GM23338 (cell line): ENCODE measurements at regions not wholly inside any gene's neighbourhood (a gene's known extent, or its start where the extent isn't known, plus 50 kb on each side); places are given as distances from the start of the nearest gene placed in this dataset.

ENCODE experiments used
- ATAC-seq: fragments of 200-7000 bp; cut with Tn5 transposase; 3 replicates; pipeline ENCODE4 v1.9.1; 2020
- DNase-seq: peaks from one replicate; pipeline ENCODE4 v3.0.0-alpha.2; 2015; ENCODE audit warnings: low spot score
- H2AFZ ChIP-seq: fragments of 200-600 bp; sonication (generic); 2 replicates; pipeline ENCODE4 v1.8.0; 2016; ENCODE audit warnings: antibody characterized with exemption, mild to moderate bottlenecking, moderate library complexity
- H3F3A ChIP-seq: fragments of 200-600 bp; sonication (generic); replicated peaks from 2 replicates; pipeline ENCODE4 v1.8.0; 2017; ENCODE audit warnings: antibody characterized with exemption, mixed run types, low read depth
- H3K27ac ChIP-seq: fragments of 200-600 bp; sonication (generic); 2 replicates; pipeline ENCODE4 v1.6.1; 2016; ENCODE audit warnings: low read depth
- H3K27me3 ChIP-seq: fragments of 200-600 bp; sonication (generic); 2 replicates; pipeline ENCODE4 v1.8.0; 2016; ENCODE audit warnings: mild to moderate bottlenecking, mixed run types, moderate library complexity; ENCODE audit not compliant: insufficient read depth
- H3K36me3 ChIP-seq: fragments of 200-600 bp; sonication (generic); 2 replicates; pipeline ENCODE4 v1.8.0; 2016; ENCODE audit warnings: mild to moderate bottlenecking; ENCODE audit not compliant: insufficient read depth
- H3K4me1 ChIP-seq: fragments of 200-600 bp; sonication (generic); 2 replicates; pipeline ENCODE4 v1.8.0; 2016; ENCODE audit warnings: mild to moderate bottlenecking, moderate library complexity; ENCODE audit not compliant: insufficient read depth
- H3K4me2 ChIP-seq: fragments of 200-600 bp; sonication (generic); 2 replicates; pipeline ENCODE4 v1.7.1; 2017; ENCODE audit warnings: mixed run types
- H3K4me3 ChIP-seq: fragments of 200-600 bp; sonication (generic); 2 replicates; pipeline ENCODE4 v1.6.1; 2016; ENCODE audit warnings: mixed run types
- H3K79me2 ChIP-seq: fragments of 200-600 bp; sonication (generic); replicated peaks from 2 replicates; pipeline ENCODE4 v1.8.0; 2017; ENCODE audit warnings: mild to moderate bottlenecking; ENCODE audit not compliant: insufficient read depth
- H3K9me2 ChIP-seq: fragments of 200-600 bp; sonication (generic); 2 replicates; pipeline ENCODE4 v1.8.0; 2017; ENCODE audit not compliant: insufficient read depth
- H4K20me1 ChIP-seq: fragments of 200-600 bp; sonication (generic); replicated peaks from 2 replicates; pipeline ENCODE4 v1.8.0; 2017; ENCODE audit warnings: mild to moderate bottlenecking; ENCODE audit not compliant: insufficient read depth
- H3K27ac Mint-ChIP-seq: 2 replicates; pipeline ENCODE4 v1.8.0; 2020; ENCODE audit warnings: inconsistent platforms, mild to moderate bottlenecking, moderate library complexity, mixed read lengths
- H3K27me3 Mint-ChIP-seq: 3 replicates; pipeline ENCODE4 v1.8.0; 2022; ENCODE audit warnings: low read depth, mild to moderate bottlenecking, moderate library complexity, mixed read lengths, inconsistent platforms; ENCODE audit not compliant: insufficient read depth, poor library complexity
- H3K36me3 Mint-ChIP-seq: 3 replicates; pipeline ENCODE4 v1.8.0; 2021; ENCODE audit warnings: low read depth, mild to moderate bottlenecking, inconsistent platforms, moderate library complexity, mixed read lengths
- H3K4me1 Mint-ChIP-seq: 3 replicates; pipeline ENCODE4 v1.8.0; 2020; ENCODE audit warnings: mild to moderate bottlenecking, inconsistent platforms, mixed read lengths
- H3K4me3 Mint-ChIP-seq: 3 replicates; pipeline ENCODE4 v1.8.0; 2021; ENCODE audit warnings: moderate library complexity, mild to moderate bottlenecking, inconsistent platforms, mixed read lengths
- H3K9me3 Mint-ChIP-seq: 3 replicates; pipeline ENCODE4 v1.8.0; 2020; ENCODE audit warnings: moderate library complexity, mild to moderate bottlenecking, inconsistent platforms, mixed read lengths
- CREB1 ChIP-seq: fragments of 250-450 bp; sonication (Bioruptor Pico); IDR thresholded peaks from 2 replicates; pipeline ENCODE4 v1.5.0; 2020; ENCODE audit warnings: low read depth, mild to moderate bottlenecking, moderate library complexity
- EZH2 ChIP-seq: fragments of 200-600 bp; sonication (generic); IDR thresholded peaks from one replicate; pipeline ENCODE4 v1.8.0; 2017; ENCODE audit warnings: antibody characterized with exemption, mild to moderate bottlenecking, low read depth; ENCODE audit not compliant: unreplicated experiment
- EZH2phosphoT487 ChIP-seq: fragments of 200-600 bp; sonication (generic); IDR thresholded peaks from one replicate; pipeline ENCODE4 v1.8.1; 2018; ENCODE audit warnings: antibody characterized with exemption; ENCODE audit not compliant: unreplicated experiment
- JUNB ChIP-seq: IDR thresholded peaks from one replicate; pipeline ENCODE4 v1.6.1; 2016; ENCODE audit warnings: antibody characterized with exemption; ENCODE audit not compliant: unreplicated experiment
- NANOG ChIP-seq: IDR thresholded peaks from 2 replicates; pipeline ENCODE4 v1.6.1; 2016; ENCODE audit warnings: antibody characterized with exemption, borderline replicate concordance
- POLR2AphosphoS5 ChIP-seq: IDR thresholded peaks from 2 replicates; pipeline ENCODE4 v1.6.1; 2016; ENCODE audit warnings: antibody characterized with exemption, low read depth
- STAT1 ChIP-seq: IDR thresholded peaks from one replicate; pipeline ENCODE4 v1.6.1; 2016; ENCODE audit warnings: antibody characterized with exemption; ENCODE audit not compliant: unreplicated experiment
- ZNF114 ChIP-seq: fragments of 250-450 bp; sonication (Bioruptor Pico); IDR thresholded peaks from 2 replicates; pipeline ENCODE4 v1.5.0; 2020; ENCODE audit warnings: mild to moderate bottlenecking, moderate library complexity
- ZNF331 ChIP-seq: fragments of 250-450 bp; sonication (Bioruptor Pico); IDR thresholded peaks from 2 replicates; pipeline ENCODE4 v1.5.0; 2020; ENCODE audit warnings: low read depth, mild to moderate bottlenecking, moderate library complexity
- TF ChIP-seq, protein P1 (sequence below): IDR thresholded peaks from 2 replicates; pipeline ENCODE4 v1.6.1; 2016; ENCODE audit warnings: antibody characterized with exemption
- TF ChIP-seq, protein P2 (sequence below), 2 experiments: fragments of 200-600 bp in 1 of 2; sonication (generic) in 1 of 2; conservative IDR thresholded peaks; 2 replicates each; pipeline versions ENCODE4 v1.5.1 to v1.6.1; 2016 to 2017; ENCODE audit warnings: antibody characterized with exemption in 2 of 2, low read depth in 2 of 2, mild to moderate bottlenecking in 2 of 2, moderate library complexity in 1 of 2
- TF ChIP-seq, protein P3 (sequence below): fragments of 250-450 bp; sonication (Bioruptor Pico); IDR thresholded peaks from 2 replicates; pipeline ENCODE4 v1.5.0; 2020; ENCODE audit warnings: mild to moderate bottlenecking, moderate library complexity
- TF ChIP-seq, protein P4 (sequence below): IDR thresholded peaks from one replicate; pipeline ENCODE4 v1.6.1; 2018; ENCODE audit warnings: antibody characterized with exemption; ENCODE audit not compliant: unreplicated experiment

DNA sequence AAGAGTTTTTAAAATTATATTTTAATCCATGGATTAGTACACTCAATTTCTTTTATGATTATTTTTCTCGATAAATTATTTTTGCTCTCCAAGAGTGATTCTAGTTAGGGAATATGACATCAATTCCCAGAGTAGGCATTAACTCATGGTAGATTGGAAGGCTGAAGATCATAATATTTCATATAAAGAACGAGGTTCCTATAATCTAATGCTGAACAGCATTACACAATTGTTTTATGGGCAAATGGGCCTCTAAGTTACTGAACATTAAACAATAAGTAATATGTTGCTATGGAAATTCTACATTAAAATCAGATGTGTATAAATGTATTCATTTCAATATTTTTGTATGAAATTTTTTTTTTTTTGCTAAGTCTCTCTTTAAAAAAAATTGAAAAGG is 140.3 kb downstream of the ZNF608 start:
- Mint-ChIP-seq H3K4me1 (peaks cover 9% of the 10 kb centered on the region), H3K36me3 (peaks cover 7% of the 10 kb centered on the region; the same call in 1 of the 3 replicates), H3K4me3 (no peak overlapping the region), H3K27ac (no peak overlapping the region), H3K9me3 (no peaks in the 10 kb centered on the region), H3K27me3 (peaks cover 7% of the 10 kb centered on the region)
- Histone ChIP-seq H3K4me2 (no peak overlapping the region), H3F3A (no peaks in the 10 kb centered on the region), H3K79me2 (no peaks in the 10 kb centered on the region), H3K27ac (no peak overlapping the region), H3K36me3 (no peaks in the 10 kb centered on the region), H3K4me3 (no peak overlapping the region), H3K4me1 (no peaks in the 10 kb centered on the region), H4K20me1 (no peaks in the 10 kb centered on the region), H3K27me3 (no peaks in the 10 kb centered on the region), H3K9me2 (peaks cover 3% of the 10 kb centered on the region; the same call in 1 of the 2 replicates), H2AFZ (no peak overlapping the region)
- ATAC-seq, result no peak
- no peak for TF ChIP-seq EZH2
- no peak for TF ChIP-seq ZNF114 (CRISPR knock-in tag)
- TF ChIP-seq CREB1, result no peak
- TF ChIP-seq JUNB, result no peak
- TF ChIP-seq, protein P1, sequence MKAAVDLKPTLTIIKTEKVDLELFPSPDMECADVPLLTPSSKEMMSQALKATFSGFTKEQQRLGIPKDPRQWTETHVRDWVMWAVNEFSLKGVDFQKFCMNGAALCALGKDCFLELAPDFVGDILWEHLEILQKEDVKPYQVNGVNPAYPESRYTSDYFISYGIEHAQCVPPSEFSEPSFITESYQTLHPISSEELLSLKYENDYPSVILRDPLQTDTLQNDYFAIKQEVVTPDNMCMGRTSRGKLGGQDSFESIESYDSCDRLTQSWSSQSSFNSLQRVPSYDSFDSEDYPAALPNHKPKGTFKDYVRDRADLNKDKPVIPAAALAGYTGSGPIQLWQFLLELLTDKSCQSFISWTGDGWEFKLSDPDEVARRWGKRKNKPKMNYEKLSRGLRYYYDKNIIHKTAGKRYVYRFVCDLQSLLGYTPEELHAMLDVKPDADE, result no peak
- TF ChIP-seq, protein P2, sequence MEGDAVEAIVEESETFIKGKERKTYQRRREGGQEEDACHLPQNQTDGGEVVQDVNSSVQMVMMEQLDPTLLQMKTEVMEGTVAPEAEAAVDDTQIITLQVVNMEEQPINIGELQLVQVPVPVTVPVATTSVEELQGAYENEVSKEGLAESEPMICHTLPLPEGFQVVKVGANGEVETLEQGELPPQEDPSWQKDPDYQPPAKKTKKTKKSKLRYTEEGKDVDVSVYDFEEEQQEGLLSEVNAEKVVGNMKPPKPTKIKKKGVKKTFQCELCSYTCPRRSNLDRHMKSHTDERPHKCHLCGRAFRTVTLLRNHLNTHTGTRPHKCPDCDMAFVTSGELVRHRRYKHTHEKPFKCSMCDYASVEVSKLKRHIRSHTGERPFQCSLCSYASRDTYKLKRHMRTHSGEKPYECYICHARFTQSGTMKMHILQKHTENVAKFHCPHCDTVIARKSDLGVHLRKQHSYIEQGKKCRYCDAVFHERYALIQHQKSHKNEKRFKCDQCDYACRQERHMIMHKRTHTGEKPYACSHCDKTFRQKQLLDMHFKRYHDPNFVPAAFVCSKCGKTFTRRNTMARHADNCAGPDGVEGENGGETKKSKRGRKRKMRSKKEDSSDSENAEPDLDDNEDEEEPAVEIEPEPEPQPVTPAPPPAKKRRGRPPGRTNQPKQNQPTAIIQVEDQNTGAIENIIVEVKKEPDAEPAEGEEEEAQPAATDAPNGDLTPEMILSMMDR (conservative IDR thresholded peaks at IDR 0.05; ENCODE audit: low read depth in 2 of 2), result no peak
- TF ChIP-seq NANOG, result no peak
- TF ChIP-seq STAT1, result no peak
- TF ChIP-seq EZH2phosphoT487, result no peak
- no peak for TF ChIP-seq POLR2AphosphoS5
- TF ChIP-seq, protein P3, sequence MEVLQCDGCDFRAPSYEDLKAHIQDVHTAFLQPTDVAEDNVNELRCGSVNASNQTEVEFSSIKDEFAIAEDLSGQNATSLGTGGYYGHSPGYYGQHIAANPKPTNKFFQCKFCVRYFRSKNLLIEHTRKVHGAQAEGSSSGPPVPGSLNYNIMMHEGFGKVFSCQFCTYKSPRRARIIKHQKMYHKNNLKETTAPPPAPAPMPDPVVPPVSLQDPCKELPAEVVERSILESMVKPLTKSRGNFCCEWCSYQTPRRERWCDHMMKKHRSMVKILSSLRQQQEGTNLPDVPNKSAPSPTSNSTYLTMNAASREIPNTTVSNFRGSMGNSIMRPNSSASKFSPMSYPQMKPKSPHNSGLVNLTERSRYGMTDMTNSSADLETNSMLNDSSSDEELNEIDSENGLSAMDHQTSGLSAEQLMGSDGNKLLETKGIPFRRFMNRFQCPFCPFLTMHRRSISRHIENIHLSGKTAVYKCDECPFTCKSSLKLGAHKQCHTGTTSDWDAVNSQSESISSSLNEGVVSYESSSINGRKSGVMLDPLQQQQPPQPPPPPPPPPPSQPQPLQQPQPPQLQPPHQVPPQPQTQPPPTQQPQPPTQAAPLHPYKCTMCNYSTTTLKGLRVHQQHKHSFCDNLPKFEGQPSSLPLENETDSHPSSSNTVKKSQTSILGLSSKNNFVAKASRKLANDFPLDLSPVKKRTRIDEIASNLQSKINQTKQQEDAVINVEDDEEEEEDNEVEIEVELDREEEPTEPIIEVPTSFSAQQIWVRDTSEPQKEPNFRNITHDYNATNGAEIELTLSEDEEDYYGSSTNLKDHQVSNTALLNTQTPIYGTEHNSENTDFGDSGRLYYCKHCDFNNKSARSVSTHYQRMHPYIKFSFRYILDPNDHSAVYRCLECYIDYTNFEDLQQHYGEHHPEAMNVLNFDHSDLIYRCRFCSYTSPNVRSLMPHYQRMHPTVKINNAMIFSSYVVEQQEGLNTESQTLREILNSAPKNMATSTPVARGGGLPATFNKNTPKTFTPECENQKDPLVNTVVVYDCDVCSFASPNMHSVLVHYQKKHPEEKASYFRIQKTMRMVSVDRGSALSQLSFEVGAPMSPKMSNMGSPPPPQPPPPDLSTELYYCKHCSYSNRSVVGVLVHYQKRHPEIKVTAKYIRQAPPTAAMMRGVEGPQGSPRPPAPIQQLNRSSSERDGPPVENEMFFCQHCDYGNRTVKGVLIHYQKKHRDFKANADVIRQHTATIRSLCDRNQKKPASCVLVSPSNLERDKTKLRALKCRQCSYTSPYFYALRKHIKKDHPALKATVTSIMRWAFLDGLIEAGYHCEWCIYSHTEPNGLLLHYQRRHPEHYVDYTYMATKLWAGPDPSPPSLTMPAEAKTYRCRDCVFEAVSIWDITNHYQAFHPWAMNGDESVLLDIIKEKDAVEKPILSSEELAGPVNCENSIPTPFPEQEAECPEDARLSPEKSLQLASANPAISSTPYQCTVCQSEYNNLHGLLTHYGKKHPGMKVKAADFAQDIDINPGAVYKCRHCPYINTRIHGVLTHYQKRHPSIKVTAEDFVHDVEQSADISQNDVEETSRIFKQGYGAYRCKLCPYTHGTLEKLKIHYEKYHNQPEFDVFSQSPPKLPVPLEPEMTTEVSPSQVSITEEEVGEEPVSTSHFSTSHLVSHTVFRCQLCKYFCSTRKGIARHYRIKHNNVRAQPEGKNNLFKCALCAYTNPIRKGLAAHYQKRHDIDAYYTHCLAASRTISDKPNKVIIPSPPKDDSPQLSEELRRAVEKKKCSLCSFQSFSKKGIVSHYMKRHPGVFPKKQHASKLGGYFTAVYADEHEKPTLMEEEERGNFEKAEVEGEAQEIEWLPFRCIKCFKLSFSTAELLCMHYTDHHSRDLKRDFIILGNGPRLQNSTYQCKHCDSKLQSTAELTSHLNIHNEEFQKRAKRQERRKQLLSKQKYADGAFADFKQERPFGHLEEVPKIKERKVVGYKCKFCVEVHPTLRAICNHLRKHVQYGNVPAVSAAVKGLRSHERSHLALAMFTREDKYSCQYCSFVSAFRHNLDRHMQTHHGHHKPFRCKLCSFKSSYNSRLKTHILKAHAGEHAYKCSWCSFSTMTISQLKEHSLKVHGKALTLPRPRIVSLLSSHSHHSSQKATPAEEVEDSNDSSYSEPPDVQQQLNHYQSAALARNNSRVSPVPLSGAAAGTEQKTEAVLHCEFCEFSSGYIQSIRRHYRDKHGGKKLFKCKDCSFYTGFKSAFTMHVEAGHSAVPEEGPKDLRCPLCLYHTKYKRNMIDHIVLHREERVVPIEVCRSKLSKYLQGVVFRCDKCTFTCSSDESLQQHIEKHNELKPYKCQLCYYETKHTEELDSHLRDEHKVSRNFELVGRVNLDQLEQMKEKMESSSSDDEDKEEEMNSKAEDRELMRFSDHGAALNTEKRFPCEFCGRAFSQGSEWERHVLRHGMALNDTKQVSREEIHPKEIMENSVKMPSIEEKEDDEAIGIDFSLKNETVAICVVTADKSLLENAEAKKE, result no peak
- TF ChIP-seq, protein P4, sequence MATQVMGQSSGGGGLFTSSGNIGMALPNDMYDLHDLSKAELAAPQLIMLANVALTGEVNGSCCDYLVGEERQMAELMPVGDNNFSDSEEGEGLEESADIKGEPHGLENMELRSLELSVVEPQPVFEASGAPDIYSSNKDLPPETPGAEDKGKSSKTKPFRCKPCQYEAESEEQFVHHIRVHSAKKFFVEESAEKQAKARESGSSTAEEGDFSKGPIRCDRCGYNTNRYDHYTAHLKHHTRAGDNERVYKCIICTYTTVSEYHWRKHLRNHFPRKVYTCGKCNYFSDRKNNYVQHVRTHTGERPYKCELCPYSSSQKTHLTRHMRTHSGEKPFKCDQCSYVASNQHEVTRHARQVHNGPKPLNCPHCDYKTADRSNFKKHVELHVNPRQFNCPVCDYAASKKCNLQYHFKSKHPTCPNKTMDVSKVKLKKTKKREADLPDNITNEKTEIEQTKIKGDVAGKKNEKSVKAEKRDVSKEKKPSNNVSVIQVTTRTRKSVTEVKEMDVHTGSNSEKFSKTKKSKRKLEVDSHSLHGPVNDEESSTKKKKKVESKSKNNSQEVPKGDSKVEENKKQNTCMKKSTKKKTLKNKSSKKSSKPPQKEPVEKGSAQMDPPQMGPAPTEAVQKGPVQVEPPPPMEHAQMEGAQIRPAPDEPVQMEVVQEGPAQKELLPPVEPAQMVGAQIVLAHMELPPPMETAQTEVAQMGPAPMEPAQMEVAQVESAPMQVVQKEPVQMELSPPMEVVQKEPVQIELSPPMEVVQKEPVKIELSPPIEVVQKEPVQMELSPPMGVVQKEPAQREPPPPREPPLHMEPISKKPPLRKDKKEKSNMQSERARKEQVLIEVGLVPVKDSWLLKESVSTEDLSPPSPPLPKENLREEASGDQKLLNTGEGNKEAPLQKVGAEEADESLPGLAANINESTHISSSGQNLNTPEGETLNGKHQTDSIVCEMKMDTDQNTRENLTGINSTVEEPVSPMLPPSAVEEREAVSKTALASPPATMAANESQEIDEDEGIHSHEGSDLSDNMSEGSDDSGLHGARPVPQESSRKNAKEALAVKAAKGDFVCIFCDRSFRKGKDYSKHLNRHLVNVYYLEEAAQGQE, result no peak
- no peak for TF ChIP-seq ZNF331
- no peak for DNase-seq
